Mononuclear cell (primary cell): ENCODE measurements at regions not wholly inside any gene's neighbourhood (a gene's known extent, or its start where the extent isn't known, plus 50 kb on each side); places are given as distances from the start of the nearest gene placed in this dataset.

Experiments used
- H3K27me3 ChIP-seq: 2 replicates; pipeline ENCODE4 v1.6.0; 2011; ENCODE audit warnings: low read length, control low read depth; ENCODE audit not compliant: insufficient read depth
- H3K4me1 ChIP-seq: 2 replicates; pipeline ENCODE4 v1.5.1; 2011; ENCODE audit warnings: mild to moderate bottlenecking, low read length, control low read depth; ENCODE audit not compliant: insufficient read depth
- H3K4me3 ChIP-seq: 2 replicates; pipeline ENCODE4 v1.5.1; 2011; ENCODE audit warnings: mild to moderate bottlenecking, low read length, moderate library complexity
- H3K9me3 ChIP-seq: 2 replicates; pipeline ENCODE4 v1.5.1; 2011; ENCODE audit warnings: low read depth, mild to moderate bottlenecking, control low read depth, low read length

GRCh38 chr1:244313346-244313745 is 138.4 kb downstream of the ADSS2 start:
- no peak overlapping the region for H3K4me3 ChIP-seq
- H3K4me1 ChIP-seq = peaks cover 10% of the 10 kb centered on the region
- no peaks in the 10 kb centered on the region for H3K9me3 ChIP-seq
- no peaks in the 10 kb centered on the region for H3K27me3 ChIP-seq

DNA sequence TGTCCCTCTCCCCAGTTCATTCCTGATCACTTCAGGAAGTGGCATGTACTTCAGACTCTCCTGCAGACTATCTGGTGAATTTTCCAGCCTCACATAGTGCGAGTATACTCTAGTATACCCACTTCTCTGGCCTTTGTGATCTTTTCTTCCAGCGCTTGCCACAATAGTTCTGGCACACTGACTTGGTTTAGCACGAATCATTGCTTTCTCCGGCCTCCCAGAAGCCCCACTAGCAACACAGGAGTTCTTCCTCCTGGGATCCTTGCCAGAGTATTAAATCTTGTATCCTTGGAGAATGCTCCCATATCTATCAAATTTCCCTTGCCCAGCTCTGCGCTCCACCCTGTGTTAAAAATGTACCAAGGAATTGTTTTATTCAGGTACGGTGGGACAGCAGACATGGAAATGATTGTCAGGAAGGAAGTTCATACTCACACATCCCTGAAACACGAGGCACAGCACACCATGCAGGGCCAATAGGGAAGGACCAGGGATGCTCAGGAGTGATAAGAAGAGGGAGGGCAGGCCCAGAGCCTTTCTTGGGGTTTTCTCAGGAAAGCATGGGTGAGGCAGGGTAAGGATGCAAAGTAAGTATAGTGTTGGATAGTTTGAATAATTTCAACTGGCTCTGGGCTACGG is 136.7 kb downstream of the ADSS2 start:
- Histone ChIP-seq H3K4me3 (no peak overlapping the region), H3K9me3 (no peaks in the 10 kb centered on the region), H3K4me1 (peaks cover 27% of the 10 kb centered on the region), H3K27me3 (no peaks in the 10 kb centered on the region)

DNA sequence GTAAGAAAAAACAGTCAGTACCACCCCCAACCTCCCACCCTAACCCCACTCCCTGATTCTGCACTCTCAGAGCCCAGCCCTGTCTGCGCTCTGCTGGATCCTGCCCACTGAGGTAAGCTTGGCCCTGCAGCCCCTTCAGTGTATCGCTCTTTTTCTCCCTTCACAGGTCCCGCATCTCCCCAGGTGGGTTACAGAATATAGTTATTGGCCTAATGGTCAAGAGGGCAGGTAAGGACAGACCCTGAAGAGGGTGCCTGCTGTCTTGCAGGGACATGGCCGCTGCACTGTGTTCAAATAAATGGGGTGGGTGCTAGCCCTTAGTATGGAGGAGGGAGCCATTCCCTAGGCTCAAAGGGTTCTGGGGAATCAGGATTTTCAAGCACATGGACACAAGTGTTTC is 135.7 kb downstream of the ADSS2 start:
- H3K4me1 ChIP-seq = peaks cover 36% of the 10 kb centered on the region
- H3K27me3 ChIP-seq = no peaks in the 10 kb centered on the region
- H3K4me3 ChIP-seq = no peak overlapping the region
- H3K9me3 ChIP-seq = no peaks in the 10 kb centered on the region

DNA sequence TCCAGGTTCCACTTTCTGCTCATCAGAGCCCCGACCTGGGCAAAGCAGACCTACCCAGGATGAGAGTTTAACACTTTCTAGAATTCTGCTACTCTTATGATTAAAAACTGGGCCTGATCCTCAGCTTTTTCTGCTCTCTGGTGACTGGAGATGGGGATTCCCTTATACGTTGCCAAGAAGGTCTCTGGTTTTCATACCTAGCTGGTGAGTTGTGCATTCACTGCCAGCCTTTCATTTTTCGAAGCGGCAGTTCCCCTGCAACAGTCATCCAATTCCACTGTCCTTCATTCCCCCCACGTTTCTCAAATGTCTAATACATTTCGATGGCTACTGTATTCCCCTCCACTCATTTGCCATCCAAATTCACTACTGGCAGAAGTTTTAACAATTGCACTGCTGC is 135.3 kb downstream of the ADSS2 start:
- Histone ChIP-seq H3K4me3 (no peak overlapping the region), H3K4me1 (peaks cover 40% of the 10 kb centered on the region), H3K27me3 (no peaks in the 10 kb centered on the region), H3K9me3 (no peaks in the 10 kb centered on the region)

GRCh38 chr1:244316986-244317655 is 134.6 kb downstream of the ADSS2 start:
- H3K27me3 ChIP-seq = no peaks in the 10 kb centered on the region

GRCh38 chr1:244318078-244318477 is 133.6 kb downstream of the ADSS2 start:
- Histone ChIP-seq H3K27me3 (no peaks in the 10 kb centered on the region), H3K4me1 (peaks cover 57% of the 10 kb centered on the region), H3K4me3 (no peak overlapping the region), H3K9me3 (no peaks in the 10 kb centered on the region)

More at GRCh38 chr1:244316986-244317655, 134.6 kb downstream of the ADSS2 start:
- H3K9me3 ChIP-seq = no peaks in the 10 kb centered on the region
- H3K4me3 ChIP-seq = no peak overlapping the region
- peaks cover 47% of the 10 kb centered on the region for H3K4me1 ChIP-seq

DNA sequence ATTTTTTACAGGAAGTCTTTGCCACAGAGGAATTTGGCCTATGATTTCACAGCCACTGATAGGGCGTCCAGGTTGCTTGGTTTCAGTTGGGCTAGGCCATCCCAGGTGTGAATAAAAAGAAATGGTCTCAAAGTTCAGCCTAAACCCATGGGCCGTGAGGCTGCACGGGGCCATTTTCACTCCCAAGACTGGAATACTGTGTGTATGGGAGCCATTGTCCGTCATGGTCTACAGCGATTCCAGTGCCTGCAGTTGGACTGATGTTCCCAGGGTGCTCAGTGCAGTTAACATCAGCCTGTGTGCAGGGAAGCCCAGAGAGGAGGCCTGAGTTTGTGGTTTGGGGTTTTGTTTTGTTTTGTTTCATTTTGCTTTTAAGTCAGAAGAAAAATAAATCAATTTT is 133.2 kb downstream of the ADSS2 start:
- H3K4me1 ChIP-seq = peaks cover 61% of the 10 kb centered on the region
- H3K4me3 ChIP-seq = no peak overlapping the region

GRCh38 chr1:244319283-244320132 is 132.2 kb downstream of the ADSS2 start:
- Histone ChIP-seq H3K9me3 (no peaks in the 10 kb centered on the region), H3K4me3 (peak overlapping the region; percentile 12), H3K4me1 (peaks cover 71% of the 10 kb centered on the region)

More for the DNA sequence above, 133.2 kb downstream of the ADSS2 start:
- H3K27me3 ChIP-seq = no peaks in the 10 kb centered on the region
- H3K9me3 ChIP-seq = no peaks in the 10 kb centered on the region

GRCh38 chr1:244322181-244322580 is 129.5 kb downstream of the ADSS2 start:
- H3K9me3 ChIP-seq = no peaks in the 10 kb centered on the region
- H3K4me3 ChIP-seq = no peak overlapping the region
- H3K27me3 ChIP-seq = no peaks in the 10 kb centered on the region
- peaks cover 78% of the 10 kb centered on the region for H3K4me1 ChIP-seq

More at GRCh38 chr1:244319283-244320132, 132.2 kb downstream of the ADSS2 start:
- H3K27me3 ChIP-seq = no peaks in the 10 kb centered on the region

DNA sequence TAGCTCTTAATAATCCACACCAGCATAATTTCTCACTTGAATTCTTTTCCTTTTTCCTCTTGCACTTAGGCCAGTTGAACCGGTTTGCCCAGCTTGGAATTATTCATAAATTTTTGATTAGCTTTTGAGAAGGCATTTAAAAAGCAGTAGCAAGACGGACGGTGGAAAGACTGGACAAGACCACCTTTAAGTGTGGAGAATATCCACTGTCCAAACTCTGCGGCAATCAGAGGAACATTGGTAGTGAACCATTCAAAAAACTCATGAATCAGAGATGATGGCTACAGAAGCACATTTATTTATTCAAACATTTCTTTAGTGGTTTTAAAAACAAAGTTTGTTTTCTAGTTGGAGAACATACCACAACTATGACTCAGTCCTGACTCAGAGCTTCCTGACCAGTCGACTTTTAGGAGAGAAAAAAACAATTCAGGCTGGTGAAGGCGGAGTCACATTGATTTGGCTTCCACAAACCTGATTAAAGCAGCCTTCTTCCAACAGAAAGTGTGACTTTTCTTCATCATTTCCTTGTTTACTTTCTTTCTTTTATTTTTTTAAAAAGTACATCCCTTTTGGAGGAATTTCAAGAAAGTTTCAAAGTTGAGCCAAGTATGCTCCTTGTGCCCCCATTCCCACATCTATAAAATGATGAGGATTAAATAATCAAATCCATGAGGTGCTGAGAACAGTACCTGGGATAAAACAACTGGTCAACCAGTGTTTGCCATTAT is 128.8 kb downstream of the ADSS2 start:
- peaks cover 75% of the 10 kb centered on the region for H3K4me1 ChIP-seq
- no peaks in the 10 kb centered on the region for H3K27me3 ChIP-seq
- peak overlapping the region; percentile 49 for H3K4me3 ChIP-seq
- no peaks in the 10 kb centered on the region for H3K9me3 ChIP-seq

DNA sequence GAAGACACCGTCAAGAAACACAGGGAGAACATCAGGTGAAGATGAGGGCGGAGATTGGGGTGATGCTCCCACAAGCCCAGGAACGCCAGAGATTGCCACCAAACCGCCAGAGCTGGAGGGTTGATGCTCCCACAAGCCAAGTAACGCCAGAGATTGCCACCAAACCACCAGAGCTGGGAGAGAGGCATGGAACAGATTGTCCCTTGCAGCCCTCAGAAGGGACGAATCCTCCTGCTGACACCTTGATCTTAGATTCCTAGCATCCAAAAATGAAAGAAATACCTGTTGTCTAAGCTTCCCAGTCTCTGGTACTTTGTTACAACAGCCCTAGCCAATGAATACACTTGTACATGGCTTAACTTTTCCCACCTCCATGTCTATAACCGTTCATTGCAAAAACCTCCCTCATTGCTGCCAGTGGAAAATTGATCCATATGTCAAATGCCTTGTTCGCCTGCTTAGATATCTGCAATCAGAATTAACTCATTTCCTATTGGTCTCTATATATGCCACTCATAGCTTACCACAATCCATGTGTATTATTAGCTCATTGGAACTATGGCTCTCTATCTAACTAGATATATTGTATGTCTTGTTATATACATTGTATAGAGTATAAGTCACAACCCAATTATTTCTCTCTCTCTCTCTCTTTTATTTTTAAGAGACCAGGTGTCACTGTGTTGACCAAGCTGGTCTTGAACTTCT is 127.4 kb downstream of the ADSS2 start:
- Histone ChIP-seq H3K9me3 (no peaks in the 10 kb centered on the region), H3K4me3 (peak overlapping the region; percentile 49), H3K4me1 (peaks cover 62% of the 10 kb centered on the region), H3K27me3 (no peaks in the 10 kb centered on the region)

DNA sequence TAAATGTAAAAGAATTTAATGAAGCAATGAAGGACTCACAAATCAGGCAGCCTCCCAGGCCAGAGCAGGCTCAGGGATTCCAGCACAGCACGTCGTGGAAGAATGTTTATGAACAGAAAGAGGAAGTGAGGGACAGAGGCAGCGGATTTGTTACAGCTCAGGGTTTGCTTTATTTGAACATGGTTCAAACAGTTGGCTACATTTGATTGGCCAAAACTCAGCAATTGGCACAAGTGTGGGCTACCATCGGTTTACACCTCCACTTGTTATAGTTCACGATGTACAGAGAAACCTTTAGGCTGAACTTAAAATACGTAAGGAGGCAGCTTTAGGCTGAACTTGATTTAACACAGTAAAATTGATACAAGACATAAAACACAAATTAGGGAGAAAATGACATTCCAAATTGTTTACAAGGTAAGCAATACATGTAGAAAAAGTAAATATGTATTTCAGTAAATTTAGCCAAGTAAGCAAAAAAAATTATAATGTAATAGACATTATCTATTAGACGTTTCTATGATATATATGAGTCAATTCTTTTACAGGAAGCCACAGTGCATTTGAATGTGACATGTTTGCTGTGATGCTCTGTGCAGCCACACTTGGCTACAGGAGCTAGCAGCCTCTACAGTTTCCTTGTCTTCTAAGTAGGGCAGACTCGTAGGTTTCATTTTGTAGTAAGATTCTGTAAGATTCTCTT is 126.5 kb downstream of the ADSS2 start:
- Histone ChIP-seq H3K4me3 (peak overlapping the region; percentile 49), H3K27me3 (no peaks in the 10 kb centered on the region), H3K9me3 (no peaks in the 10 kb centered on the region), H3K4me1 (peaks cover 53% of the 10 kb centered on the region)

GRCh38 chr1:244326757-244327156 is 125.0 kb downstream of the ADSS2 start:
- no peak overlapping the region for H3K4me3 ChIP-seq

DNA sequence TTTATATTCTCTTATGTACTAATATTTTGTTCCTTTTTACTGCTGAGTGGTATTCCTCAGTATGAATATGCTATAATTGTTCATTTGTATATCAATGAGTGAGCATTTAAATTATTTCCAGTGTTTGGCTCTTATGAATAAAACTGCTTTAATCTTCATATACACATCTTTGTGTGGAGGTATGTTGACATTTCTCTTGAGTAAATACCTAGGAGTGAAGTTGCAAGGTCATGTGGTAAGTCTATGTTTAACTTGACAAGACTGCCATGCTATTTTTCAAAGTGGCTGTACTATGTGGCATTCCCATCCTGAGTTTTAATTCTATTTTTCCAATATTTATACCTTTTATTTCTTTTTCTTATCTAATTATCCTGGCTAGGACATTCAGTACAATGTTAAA is 124.2 kb downstream of the ADSS2 start:
- Histone ChIP-seq H3K4me3 (no peak overlapping the region), H3K4me1 (peaks cover 30% of the 10 kb centered on the region), H3K9me3 (no peaks in the 10 kb centered on the region), H3K27me3 (no peaks in the 10 kb centered on the region)

More at GRCh38 chr1:244326757-244327156, 125.0 kb downstream of the ADSS2 start:
- no peaks in the 10 kb centered on the region for H3K9me3 ChIP-seq
- H3K27me3 ChIP-seq = no peaks in the 10 kb centered on the region
- peaks cover 38% of the 10 kb centered on the region for H3K4me1 ChIP-seq
